Neuronal stem cell (in vitro differentiated cells): ENCODE measurements at regions not wholly inside any gene's neighbourhood (a gene's known extent, or its start where the extent isn't known, plus 50 kb on each side); places are given as distances from the start of the nearest gene placed in this dataset.
A peak's percentile ranks its signal among the peaks of the same experiment; 100 is the strongest.

ENCODE experiments used
- DNase-seq: peaks from one replicate; pipeline ENCODE4 v3.0.0-alpha.2; 2013; ENCODE audit warnings: low spot score
- H2AFZ ChIP-seq: one replicate; pipeline ENCODE4 v1.6.1; 2013; ENCODE audit warnings: mild to moderate bottlenecking, low read length, inconsistent platforms
- H2AK5ac ChIP-seq: 2 replicates; pipeline ENCODE4 v1.6.1; 2013; ENCODE audit warnings: low read depth, mild to moderate bottlenecking, inconsistent platforms, low read length, moderate library complexity, mixed read lengths
- H2BK120ac ChIP-seq: 2 replicates; pipeline ENCODE4 v1.6.1; 2013; ENCODE audit warnings: low read depth, mild to moderate bottlenecking, inconsistent platforms, low read length, moderate library complexity, mixed read lengths
- H2BK12ac ChIP-seq: one replicate; pipeline ENCODE4 v1.6.1; 2013; ENCODE audit warnings: low read length, inconsistent platforms
- H2BK15ac ChIP-seq: 2 replicates; pipeline ENCODE4 v1.6.1; 2013; ENCODE audit warnings: mild to moderate bottlenecking, low read length, inconsistent platforms, mixed read lengths
- H2BK5ac ChIP-seq: one replicate; pipeline ENCODE4 v1.6.1; 2013; ENCODE audit warnings: inconsistent platforms, mild to moderate bottlenecking, low read length, moderate library complexity
- H3K14ac ChIP-seq: one replicate; pipeline ENCODE4 v1.6.1; 2013; ENCODE audit warnings: low read length, inconsistent platforms
- H3K18ac ChIP-seq: 2 replicates; pipeline ENCODE4 v1.6.1; 2013; ENCODE audit warnings: low read length, inconsistent platforms
- H3K23ac ChIP-seq: 2 replicates; pipeline ENCODE4 v1.6.1; 2013; ENCODE audit warnings: low read depth, mild to moderate bottlenecking, mixed read lengths, low read length, inconsistent platforms; ENCODE audit not compliant: poor library complexity
- H3K27ac ChIP-seq: replicated peaks from 3 replicates; pipeline ENCODE4 v1.5.1; 2013; ENCODE audit warnings: low read length, inconsistent platforms
- H3K27me3 ChIP-seq, 3 experiments: 2 replicates each; pipeline ENCODE4 v1.6.1; 2013; ENCODE audit warnings: low read length in 3 of 3, mild to moderate bottlenecking in 2 of 3, inconsistent platforms in 1 of 3, low read depth in 1 of 3, mixed read lengths in 1 of 3, moderate library complexity in 1 of 3; ENCODE audit not compliant: control insufficient read depth in 3 of 3, insufficient read depth in 3 of 3
- H3K36me3 ChIP-seq, 2 donors: replicated peaks in 1 of 2; 2 replicates each; pipeline ENCODE4 v1.6.1; 2013; ENCODE audit warnings: low read length in 2 of 2; ENCODE audit not compliant: control insufficient read depth in 2 of 2, insufficient read depth in 2 of 2
- H3K4ac ChIP-seq: 2 replicates; pipeline ENCODE4 v1.6.1; 2013; ENCODE audit warnings: inconsistent platforms, mild to moderate bottlenecking, low read length, moderate library complexity
- H3K4me1 ChIP-seq, 2 donors: 1 replicate in 1 of 2; 2 replicates in 1 of 2; pipeline ENCODE4 v1.6.1; 2013; ENCODE audit warnings: low read length in 2 of 2, low read depth in 1 of 2; ENCODE audit not compliant: control insufficient read depth in 2 of 2, insufficient read depth in 1 of 2
- H3K4me2 ChIP-seq: one replicate; pipeline ENCODE4 v1.6.1; 2013; ENCODE audit warnings: mild to moderate bottlenecking, low read length, inconsistent platforms; ENCODE audit not compliant: insufficient read depth, poor library complexity, severe bottlenecking
- H3K4me3 ChIP-seq, 2 donors: 2 replicates each; pipeline ENCODE4 v1.5.1; 2013; ENCODE audit warnings: low read length in 2 of 2, mild to moderate bottlenecking in 2 of 2, inconsistent platforms in 1 of 2, moderate library complexity in 1 of 2
- H3K79me1 ChIP-seq: one replicate; pipeline ENCODE4 v1.6.1; 2013; ENCODE audit warnings: low read depth, mild to moderate bottlenecking, inconsistent platforms, low read length, moderate library complexity
- H3K9ac ChIP-seq: one replicate; pipeline ENCODE4 v1.6.1; 2013; ENCODE audit warnings: mild to moderate bottlenecking, low read depth, low read length, inconsistent platforms; ENCODE audit not compliant: poor library complexity
- H3K9me3 ChIP-seq, 2 donors: replicated peaks in 1 of 2; 2 replicates each; pipeline versions ENCODE3 to v1.6.1; 2013; ENCODE audit warnings: low read length in 2 of 2, mild to moderate bottlenecking in 2 of 2, inconsistent platforms in 1 of 2, low read depth in 1 of 2, mixed read lengths in 1 of 2, moderate library complexity in 1 of 2; ENCODE audit not compliant: control insufficient read depth in 2 of 2, insufficient read depth in 1 of 2
- H4K8ac ChIP-seq: one replicate; pipeline ENCODE4 v1.6.1; 2013; ENCODE audit warnings: low read depth, mild to moderate bottlenecking, inconsistent platforms, low read length, moderate library complexity
- H4K91ac ChIP-seq: one replicate; pipeline ENCODE4 v1.6.1; 2013; ENCODE audit warnings: low read length, low read depth, mild to moderate bottlenecking, inconsistent platforms; ENCODE audit not compliant: poor library complexity
- WGBS, 2 donors: extraction: QIAGEN DNeasy Blood & Tissue Kit; methylation state at CpG; one replicate each; pipeline ENCODE4 v1.1.7; 2013; ENCODE audit warnings: missing lambda C conversion rate in 2 of 2, mixed read lengths in 1 of 2; ENCODE audit not compliant: insufficient read length in 2 of 2, insufficient replicate concordance in 1 of 2; ENCODE audit errors: extremely low coverage in 2 of 2; 5-methylcytosine and 5-hydroxymethylcytosine counted together

DNA sequence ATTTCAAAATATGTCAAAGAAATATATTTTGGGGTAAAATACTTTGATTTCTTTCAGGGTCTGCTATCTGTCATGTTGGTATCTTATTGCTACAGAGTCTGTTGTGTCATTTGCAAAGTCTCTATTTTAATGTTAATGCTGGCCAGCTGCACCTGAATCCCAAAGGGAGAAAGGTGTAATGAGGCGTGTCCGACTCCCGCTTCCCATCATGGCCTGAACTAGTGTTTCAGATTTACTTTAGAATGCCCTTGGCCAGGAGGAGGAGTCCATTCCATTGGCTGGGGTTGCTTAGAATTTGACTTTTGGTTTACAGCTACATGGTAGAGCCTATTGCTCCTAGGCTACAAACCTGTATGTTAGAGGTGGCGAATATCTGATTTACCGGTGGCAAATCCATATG lies 69.3 kb downstream of the FAM50B start:
- Histone ChIP-seq H3K18ac (no peak overlapping the region), H2BK120ac (no peak overlapping the region), H3K27me3 (no peaks in the 10 kb centered on the region), H3K4me2 (no peak overlapping the region), H3K4me3 (no peak overlapping the region), H3K36me3 (no peaks in the 10 kb centered on the region), H3K9ac (no peak overlapping the region), H3K27ac (no peak overlapping the region), H3K9me3 (peaks cover 0 to 6% of the 10 kb centered on the region in 2 donors), H2BK5ac (no peak overlapping the region), H2BK12ac (no peak overlapping the region), H3K4ac (no peak overlapping the region), H3K79me1 (no peaks in the 10 kb centered on the region), H4K91ac (no peak overlapping the region), H3K4me1 (peaks cover 0 to 1% of the 10 kb centered on the region in 2 donors), H3K14ac (no peak overlapping the region), H2AK5ac (no peak overlapping the region), H2AFZ (no peak overlapping the region), H3K23ac (no peak overlapping the region), H2BK15ac (no peak overlapping the region), H4K8ac (no peak overlapping the region)
- no peak for DNase-seq
- WGBS, 2 donors = no CpG with 5 or more reads among the region's 5 CpGs

DNA sequence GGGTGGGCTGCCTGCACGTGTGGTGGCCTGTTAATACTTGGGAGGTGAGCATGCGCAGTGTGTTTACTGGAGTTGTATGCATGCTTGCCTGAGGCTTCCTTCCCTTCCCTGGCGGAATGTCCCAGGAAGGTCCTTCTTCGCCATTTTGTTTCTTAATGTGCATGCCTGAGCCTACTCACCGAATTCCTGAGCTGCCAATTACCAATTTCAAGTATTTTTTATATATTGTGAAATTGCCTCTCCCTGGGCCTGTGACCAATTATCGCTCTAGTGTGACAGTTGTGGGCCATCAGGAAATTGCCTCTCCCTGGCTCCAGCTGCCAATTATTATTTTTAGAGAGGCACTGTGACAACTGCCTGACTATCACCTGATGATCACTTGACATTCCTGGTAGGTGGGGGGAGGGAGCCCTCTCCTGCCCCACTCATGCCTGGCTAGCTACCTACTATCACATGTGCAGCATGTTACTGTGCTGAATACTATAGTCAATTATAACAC lies 70.0 kb downstream of the FAM50B start:
- Histone ChIP-seq H3K9ac (no peak overlapping the region), H3K4me2 (no peak overlapping the region), H4K91ac (no peak overlapping the region), H2BK12ac (no peak overlapping the region), H2BK5ac (no peak overlapping the region), H2AK5ac (no peak overlapping the region), H2AFZ (no peak overlapping the region), H3K4me3 (no peak overlapping the region), H4K8ac (no peak overlapping the region), H3K18ac (no peak overlapping the region), H3K27me3 (no peaks in the 10 kb centered on the region), H3K4me1 (peaks cover 0 to 1% of the 10 kb centered on the region in 2 donors), H3K4ac (no peak overlapping the region), H2BK120ac (no peak overlapping the region), H3K14ac (no peak overlapping the region), H3K23ac (no peak overlapping the region), H3K36me3 (no peaks in the 10 kb centered on the region), H2BK15ac (no peak overlapping the region), H3K27ac (no peak overlapping the region), H3K79me1 (no peaks in the 10 kb centered on the region), H3K9me3 (peaks cover 0 to 6% of the 10 kb centered on the region in 2 donors)
- WGBS, 2 donors = no CpG with 5 or more reads among the region's 6 CpGs
- no peak for DNase-seq

DNA sequence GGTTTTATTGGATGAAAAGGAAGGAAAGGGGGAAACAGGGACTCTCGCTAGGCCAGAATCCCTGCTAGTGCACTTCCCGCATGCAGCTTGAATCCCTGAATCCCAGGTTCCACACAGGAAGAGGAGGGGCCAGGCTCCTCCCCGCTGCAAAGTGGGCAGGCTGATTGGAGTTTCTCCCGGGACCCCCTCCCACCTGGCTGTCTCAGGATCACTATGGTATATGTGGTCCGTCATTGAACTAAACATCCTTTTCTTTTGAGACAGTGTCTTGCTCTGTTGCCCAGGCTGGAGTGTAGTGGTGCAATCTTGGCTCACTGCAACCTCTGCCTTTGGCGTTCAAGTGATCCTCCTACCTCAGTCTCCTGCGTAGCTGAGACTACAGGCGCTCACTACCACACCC lies 70.7 kb downstream of the FAM50B start:
- Histone ChIP-seq H3K36me3 (no peaks in the 10 kb centered on the region), H2BK15ac (no peak overlapping the region), H2AFZ (no peak overlapping the region), H2BK120ac (no peak overlapping the region), H4K8ac (no peak overlapping the region), H3K18ac (peak overlapping the region; percentile 42), H3K4ac (no peak overlapping the region), H3K4me1 (peaks cover 0 to 1% of the 10 kb centered on the region in 2 donors), H2AK5ac (no peak overlapping the region), H2BK5ac (no peak overlapping the region), H3K9me3 (peaks cover 0 to 6% of the 10 kb centered on the region in 2 donors), H4K91ac (no peak overlapping the region), H3K9ac (no peak overlapping the region), H3K14ac (no peak overlapping the region), H3K23ac (no peak overlapping the region), H3K4me3 (no peak overlapping the region), H3K27ac (no peak overlapping the region), H3K79me1 (no peaks in the 10 kb centered on the region), H3K27me3 (no peaks in the 10 kb centered on the region), H2BK12ac (no peak overlapping the region), H3K4me2 (no peak overlapping the region)
- DNase-seq = no peak
- no CpG with 5 or more reads among the region's 8 CpGs for WGBS, 2 donors

DNA sequence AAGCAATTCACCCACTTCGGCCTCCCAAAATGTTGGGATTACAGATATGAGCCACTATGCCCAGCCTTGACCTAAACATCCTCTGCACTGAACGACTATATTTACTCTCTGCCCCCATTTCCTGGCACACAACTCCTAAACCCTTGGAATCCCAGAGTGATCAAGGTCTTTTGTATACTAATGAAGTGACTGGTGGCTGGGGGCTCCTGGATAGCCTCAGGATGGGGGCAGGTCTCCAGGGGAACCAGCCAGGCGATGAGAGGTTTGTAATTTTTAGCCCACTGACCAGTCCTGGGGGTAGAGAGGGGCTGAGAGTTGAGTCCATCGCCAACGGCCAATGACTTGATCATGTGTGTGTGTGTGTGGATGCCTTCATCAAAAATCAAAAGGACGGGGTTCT lies 71.1 kb downstream of the FAM50B start:
- H2BK15ac ChIP-seq = no peak overlapping the region
- no peak overlapping the region for H3K4ac ChIP-seq
- H2BK12ac ChIP-seq = no peak overlapping the region
- H2AK5ac ChIP-seq = no peak overlapping the region
- H4K91ac ChIP-seq = no peak overlapping the region
- WGBS, 2 donors = no CpG with 5 or more reads among the region's 6 CpGs
- peaks cover 0 to 1% of the 10 kb centered on the region in 2 donors for H3K4me1 ChIP-seq
- H3K36me3 ChIP-seq = no peaks in the 10 kb centered on the region
- H3K4me3 ChIP-seq = no peak overlapping the region
- peaks cover 0 to 6% of the 10 kb centered on the region in 2 donors for H3K9me3 ChIP-seq
- no peak overlapping the region for H3K14ac ChIP-seq
- no peak overlapping the region for H4K8ac ChIP-seq
- H2BK120ac ChIP-seq = no peak overlapping the region
- H3K9ac ChIP-seq = no peak overlapping the region
- H3K23ac ChIP-seq = no peak overlapping the region
- no peak overlapping the region for H3K18ac ChIP-seq
- no peak for DNase-seq
- H3K27ac ChIP-seq = no peak overlapping the region
- no peak overlapping the region for H2BK5ac ChIP-seq
- H3K27me3 ChIP-seq = no peaks in the 10 kb centered on the region
- H3K79me1 ChIP-seq = no peaks in the 10 kb centered on the region
- H2AFZ ChIP-seq = no peak overlapping the region
- H3K4me2 ChIP-seq = no peak overlapping the region
